SH-SY5Y (cell line): ENCODE measurements at regions not wholly inside any gene's neighbourhood (a gene's known extent, or its start where the extent isn't known, plus 50 kb on each side); places are given as distances from the start of the nearest gene placed in this dataset.

Experiments
- GATA2 ChIP-seq: IDR thresholded peaks from 2 replicates; pipeline ENCODE4 v1.6.1; 2011; ENCODE audit warnings: mild to moderate bottlenecking, low read depth, low read length
- GATA3 ChIP-seq: IDR thresholded peaks from 2 replicates; pipeline ENCODE4 v1.6.1; 2011; ENCODE audit warnings: low read depth, mild to moderate bottlenecking, low read length, moderate library complexity

DNA sequence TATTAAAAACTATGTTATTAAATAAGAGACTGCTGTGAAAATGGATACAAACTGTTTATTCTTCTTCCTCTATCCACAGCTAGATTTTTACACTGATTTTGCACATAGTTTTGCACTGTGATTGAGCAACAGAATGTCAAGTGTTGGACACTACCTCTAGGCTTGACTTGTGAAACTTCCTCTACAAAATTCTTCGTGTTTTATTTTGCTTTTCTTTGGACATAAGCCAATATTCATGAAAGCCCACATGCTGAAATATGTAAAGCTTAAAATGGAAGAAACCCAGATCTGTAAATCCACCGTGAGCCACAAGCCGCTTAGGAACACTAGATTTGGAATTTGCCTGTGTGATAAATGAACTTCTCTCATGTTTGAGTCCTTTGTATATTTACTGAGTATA lies 849.4 kb downstream of the FSTL5 start:
- TF ChIP-seq GATA2 (no peak), GATA3 (no peak)
